Activated CD4-positive, alpha-beta T cell treated with anti-CD3 and anti-CD28 coated beads, Interleukin-2, amount 50 U/mL, for 48 hours (primary cell): ENCODE measurements at regions not wholly inside any gene's neighbourhood (a gene's known extent, or its start where the extent isn't known, plus 50 kb on each side); places are given as distances from the start of the nearest gene placed in this dataset.
"Not testable (repeated sequence)": the region's sequence is repeated elsewhere in the genome, so short reads cannot be mapped to it uniquely, and the experiment has no call there.

Source experiments
- DNase-seq, 2 experiments: peaks; one replicate each; pipeline ENCODE4 v3.0.0-alpha.2; 2020

- no peak for DNase-seq
Observed at GRCh38 chr6:84579404-84579803, 185.0 kb downstream of the TBX18 start.

- DNase-seq, result no peak
Observed at GRCh38 chr6:84576029-84576428, 188.4 kb downstream of the TBX18 start.

- DNase-seq, result no peak
Observed at GRCh38 chr6:84575264-84575663, 189.1 kb downstream of the TBX18 start.

GRCh38 chr6:84569882-84570281 lies 194.5 kb downstream of the TBX18 start:
- DNase-seq, result no peak

GRCh38 chr6:84568971-84569370 lies 195.4 kb downstream of the TBX18 start:
- DNase-seq, result no peak

GRCh38 chr6:84565718-84566117 lies 198.7 kb downstream of the TBX18 start:
- not testable (repeated sequence) for DNase-seq

GRCh38 chr6:84560436-84561390 lies 203.7 kb downstream of the TBX18 start:
- DNase-seq, result no peak

GRCh38 chr6:84556541-84557335 lies 207.7 kb downstream of the TBX18 start:
- no peak for DNase-seq

- no peak for DNase-seq
Observed at GRCh38 chr6:84554706-84555105, 209.7 kb downstream of the TBX18 start.

- no peak for DNase-seq
Observed at GRCh38 chr6:84554074-84554473, 210.3 kb downstream of the TBX18 start.

GRCh38 chr6:84553527-84553926 lies 210.9 kb downstream of the TBX18 start:
- no peak for DNase-seq

GRCh38 chr6:84551797-84552196 lies 212.6 kb downstream of the TBX18 start:
- DNase-seq, result no peak

- DNase-seq, result no peak
Observed at GRCh38 chr6:84549917-84550316, 214.5 kb downstream of the TBX18 start.

- no peak for DNase-seq
Observed at GRCh38 chr6:84547341-84547801, 217.0 kb downstream of the TBX18 start.

- DNase-seq, result no peak
Observed at GRCh38 chr6:84546427-84546914, 217.9 kb downstream of the TBX18 start.

GRCh38 chr6:84539122-84539856 lies 225.1 kb downstream of the TBX18 start:
- no peak for DNase-seq

- no peak for DNase-seq
Observed at GRCh38 chr6:84536885-84537638, 227.3 kb downstream of the TBX18 start.

GRCh38 chr6:84528201-84528600 lies 236.2 kb downstream of the TBX18 start:
- no peak for DNase-seq

- DNase-seq, result no peak
Observed at GRCh38 chr6:84526631-84527030, 237.8 kb downstream of the TBX18 start.

GRCh38 chr6:84525907-84526306 lies 238.5 kb downstream of the TBX18 start:
- no peak for DNase-seq

- DNase-seq, result no peak
Observed at GRCh38 chr6:84524636-84525035, 239.8 kb downstream of the TBX18 start.

GRCh38 chr6:84522135-84522549 lies 242.3 kb downstream of the TBX18 start:
- DNase-seq, result no peak
